CD14-positive monocyte (primary cell): ENCODE measurements at regions not wholly inside any gene's neighbourhood (a gene's known extent, or its start where the extent isn't known, plus 50 kb on each side); places are given as distances from the start of the nearest gene placed in this dataset.

Source experiments
- DNase-seq, 3 donors: peaks; one replicate each; pipeline ENCODE4 v3.0.0-alpha.2; 2011 to 2022
- H2AFZ ChIP-seq: 2 replicates; pipeline ENCODE4 v1.6.0; 2012; ENCODE audit warnings: mild to moderate bottlenecking, low read depth, low read length, inconsistent platforms; ENCODE audit not compliant: insufficient read depth, poor library complexity, severe bottlenecking
- H3K27ac ChIP-seq, 2 donors: 1 replicate in 1 of 2; 2 replicates in 1 of 2; pipeline ENCODE4 v1.5.1; 2012 to 2013; ENCODE audit warnings: low read length in 2 of 2, control low read depth in 1 of 2, inconsistent platforms in 1 of 2, low read depth in 1 of 2, mild to moderate bottlenecking in 1 of 2
- H3K27me3 ChIP-seq, 2 donors: one replicate each; pipeline versions ENCODE4 v1.6.0 to v1.6.1; 2011 to 2013; ENCODE audit warnings: low read length in 2 of 2; ENCODE audit not compliant: control insufficient read depth in 2 of 2, insufficient read depth in 2 of 2
- H3K36me3 ChIP-seq, 2 donors: replicated peaks in 1 of 2; 1 replicate in 1 of 2; 2 replicates in 1 of 2; pipeline versions ENCODE4 v1.5.1 to v1.6.1; 2012 to 2013; ENCODE audit warnings: low read length in 2 of 2, control low read depth in 1 of 2, inconsistent platforms in 1 of 2, mild to moderate bottlenecking in 1 of 2; ENCODE audit not compliant: insufficient read depth in 2 of 2, control insufficient read depth in 1 of 2
- H3K4me1 ChIP-seq, 2 donors: 1 replicate in 1 of 2; 2 replicates in 1 of 2; pipeline versions ENCODE4 v1.5.1 to v1.6.1; 2012 to 2013; ENCODE audit warnings: low read length in 2 of 2, control low read depth in 1 of 2, inconsistent platforms in 1 of 2, mild to moderate bottlenecking in 1 of 2, moderate library complexity in 1 of 2; ENCODE audit not compliant: insufficient read depth in 2 of 2, control insufficient read depth in 1 of 2
- H3K4me2 ChIP-seq: replicated peaks from 2 replicates; pipeline ENCODE3; 2012; ENCODE audit warnings: low read length, moderate library complexity, mild to moderate bottlenecking; ENCODE audit not compliant: poor library complexity, severe bottlenecking; ENCODE audit errors: extremely low read depth
- H3K4me3 ChIP-seq, 3 experiments: fragments of 200-600 bp in 1 of 3; sonication (generic) in 1 of 3; replicated peaks in 1 of 3; 1 replicate in 2 of 3; 2 replicates in 1 of 3; pipeline ENCODE4 v1.5.1; 2011 to 2013; ENCODE audit warnings: low read length in 3 of 3, mild to moderate bottlenecking in 3 of 3, control low read depth in 2 of 3, low read depth in 2 of 3, inconsistent platforms in 1 of 3, moderate library complexity in 1 of 3
- H3K79me2 ChIP-seq: 2 replicates; pipeline ENCODE4 v1.6.0; 2012; ENCODE audit warnings: mild to moderate bottlenecking, control low read depth, inconsistent platforms, low read length, moderate library complexity; ENCODE audit not compliant: insufficient read depth
- H3K9ac ChIP-seq: 2 replicates; pipeline ENCODE4 v1.6.0; 2017; ENCODE audit warnings: low read length, mild to moderate bottlenecking; ENCODE audit not compliant: insufficient read depth, poor library complexity, severe bottlenecking
- H3K9me3 ChIP-seq, 2 donors: replicated peaks in 1 of 2; 1 replicate in 1 of 2; 2 replicates in 1 of 2; pipeline versions ENCODE4 v1.5.1 to v1.6.1; 2012 to 2013; ENCODE audit warnings: low read length in 2 of 2, control low read depth in 1 of 2; ENCODE audit not compliant: control insufficient read depth in 1 of 2, insufficient read depth in 1 of 2
- H4K20me1 ChIP-seq: 2 replicates; pipeline ENCODE4 v1.6.0; 2012; ENCODE audit warnings: mild to moderate bottlenecking, low read length, control low read depth, moderate library complexity; ENCODE audit not compliant: insufficient read depth
- H3K27ac Mint-ChIP-seq, 7 donors: one replicate each; pipeline ENCODE4 v1.8.0; 2020; ENCODE audit warnings: mild to moderate bottlenecking in 7 of 7, mixed read lengths in 7 of 7, moderate library complexity in 6 of 7, inconsistent platforms in 2 of 7
- H3K27me3 Mint-ChIP-seq, 3 donors: one replicate each; pipeline ENCODE4 v1.8.0; 2021 to 2022; ENCODE audit warnings: low read depth in 3 of 3, mild to moderate bottlenecking in 3 of 3, mixed read lengths in 3 of 3, moderate library complexity in 3 of 3, inconsistent platforms in 1 of 3
- H3K36me3 Mint-ChIP-seq, 2 donors: one replicate each; pipeline ENCODE4 v1.8.0; 2020; ENCODE audit warnings: mixed read lengths in 2 of 2, inconsistent platforms in 1 of 2, mild to moderate bottlenecking in 1 of 2
- H3K4me1 Mint-ChIP-seq: one replicate; pipeline ENCODE4 v1.8.0; 2020; ENCODE audit warnings: mild to moderate bottlenecking, mixed read lengths
- H3K4me3 Mint-ChIP-seq, 2 donors: one replicate each; pipeline ENCODE4 v1.8.0; 2020; ENCODE audit warnings: mild to moderate bottlenecking in 2 of 2, mixed read lengths in 2 of 2, moderate library complexity in 1 of 2
- H3K9me3 Mint-ChIP-seq, 7 donors: one replicate each; pipeline ENCODE4 v1.8.0; 2020 to 2022; ENCODE audit warnings: mixed read lengths in 7 of 7, mild to moderate bottlenecking in 6 of 7, moderate library complexity in 6 of 7, inconsistent platforms in 2 of 7
- CTCF ChIP-seq: fragments of 200-600 bp; IDR thresholded peaks from one replicate; pipeline ENCODE4 v1.8.0; 2022; ENCODE audit warnings: antibody characterized with exemption, mild to moderate bottlenecking
- WGBS: methylation state at CpG from one replicate; pipeline ENCODE4 v1.1.5; 2013; ENCODE audit warnings: missing lambda C conversion rate; ENCODE audit not compliant: insufficient coverage; 5-methylcytosine and 5-hydroxymethylcytosine counted together
- intact Hi-C, 2 donors: fragments of 100-400 bp; cut with micrococcal nuclease; formaldehyde crosslinking; loops; one replicate each; pipeline versions ENCODE4 v1.15.0 to v1.15.1; 2023

DNA sequence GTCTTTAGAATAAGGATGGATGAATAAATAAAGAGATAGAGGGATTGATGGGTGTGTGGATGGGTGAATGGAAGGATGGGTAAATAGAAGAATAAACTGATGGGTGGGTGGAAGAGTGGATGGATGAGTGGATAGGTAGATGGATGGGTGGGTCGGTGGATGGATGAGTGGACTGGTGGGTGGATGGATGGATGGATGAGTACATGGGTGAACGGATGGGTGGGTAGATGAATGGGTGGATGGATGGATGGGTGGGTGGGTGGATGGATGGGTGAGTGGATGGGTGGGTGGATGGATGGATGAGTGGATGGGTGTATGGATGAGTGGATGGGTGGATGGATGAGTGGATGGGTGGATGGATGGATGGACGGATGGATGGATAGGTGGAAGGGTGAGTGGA is 65.7 kb upstream of the FOXC1 start:
- Histone ChIP-seq H4K20me1 (no peaks in the 10 kb centered on the region), H2AFZ (no peak overlapping the region), H3K36me3 (no peaks in the 10 kb centered on the region), H3K4me1 (no peaks in the 10 kb centered on the region), H3K27ac (no peak overlapping the region), H3K9me3 (peaks cover 0 to 4% of the 10 kb centered on the region in 2 donors), H3K4me3 (no peak overlapping the region), H3K27me3 (no peaks in the 10 kb centered on the region), H3K9ac (no peak overlapping the region), H3K4me2 (no peak overlapping the region), H3K79me2 (no peaks in the 10 kb centered on the region)
- no peak for TF ChIP-seq CTCF
- peaks cover 2 to 10% (median 5%) of the 10 kb centered on the region in 7 donors for H3K9me3 Mint-ChIP-seq
- no peak overlapping the region for H3K27ac Mint-ChIP-seq
- H3K4me3 Mint-ChIP-seq, result no peak overlapping the region
- WGBS, result 97% methylated on average over 2 of the region's 3 CpGs
- H3K36me3 Mint-ChIP-seq, result peaks cover 31 to 33% of the 10 kb centered on the region in 2 donors
- H3K27me3 Mint-ChIP-seq, result peaks cover 1 to 3% (median 2%) of the 10 kb centered on the region in 3 donors
- intact Hi-C loops, result no loop called here
- H3K4me1 Mint-ChIP-seq, result no peaks in the 10 kb centered on the region
- no peak for DNase-seq

- H3K27me3 Mint-ChIP-seq, result peaks cover 1 to 2% (median 2%) of the 10 kb centered on the region in 3 donors
- H4K20me1 ChIP-seq, result no peaks in the 10 kb centered on the region
- no peaks in the 10 kb centered on the region for H3K4me1 Mint-ChIP-seq
- no peak overlapping the region for H3K4me3 ChIP-seq
- no peak overlapping the region for H3K4me2 ChIP-seq
- H3K36me3 Mint-ChIP-seq, result peaks cover 29 to 36% of the 10 kb centered on the region in 2 donors
- TF ChIP-seq CTCF, result no peak
- H3K79me2 ChIP-seq, result no peaks in the 10 kb centered on the region
- no peaks in the 10 kb centered on the region for H3K4me1 ChIP-seq
- H3K9me3 Mint-ChIP-seq, result peaks cover 2 to 10% (median 5%) of the 10 kb centered on the region in 7 donors
- H3K27ac Mint-ChIP-seq, result no peak overlapping the region
- H3K9me3 ChIP-seq, result peaks cover 0 to 4% of the 10 kb centered on the region in 2 donors
- no peak overlapping the region for H2AFZ ChIP-seq
- H3K27me3 ChIP-seq, result no peaks in the 10 kb centered on the region
- H3K4me3 Mint-ChIP-seq, result no peak overlapping the region
- H3K9ac ChIP-seq, result no peak overlapping the region
- no peak for DNase-seq
- no CpG with 5 or more reads among the region's 2 CpGs for WGBS
- no peak overlapping the region for H3K27ac ChIP-seq
- intact Hi-C loops, result no loop called here
- no peaks in the 10 kb centered on the region for H3K36me3 ChIP-seq
Observed at GRCh38 chr6:1544603-1545002, 65.1 kb upstream of the FOXC1 start.
